PC-9 (cell line): ENCODE measurements at regions not wholly inside any gene's neighbourhood (a gene's known extent, or its start where the extent isn't known, plus 50 kb on each side); places are given as distances from the start of the nearest gene placed in this dataset.

Source experiments
- BruUV-seq: library from RNA; stranded (reverse); fragments of 400-500 nt; replicated peaks from 2 replicates; lab custom pipeline; 2021; lab: Mats Ljungman, UMichigan
- CTCF ChIA-PET: fragments of 300-600 bp; sonication (Branson Sonifier 250); formaldehyde crosslinking; loops from one replicate; lab custom pipeline; 2022; ENCODE audit warnings: antibody characterized with exemption; lab: Charles Lee
- POLR2A ChIA-PET: fragments of 300-600 bp; sonication (Branson Sonifier 250); formaldehyde crosslinking; loops from one replicate; lab custom pipeline; 2022; ENCODE audit warnings: antibody characterized with exemption; ENCODE audit not compliant: unreplicated experiment; lab: Charles Lee
- DNase-seq, 2 experiments: peaks; one replicate each; pipeline versions ENCODE4 v3.0.0 to v3.0.0-alpha.2; 2015 to 2022; ENCODE audit warnings: mixed read lengths in 1 of 2
- H2AFZ ChIP-seq: fragments of 200-600 bp; sonication (generic); 2 replicates; pipeline ENCODE4 v1.8.1; 2017; ENCODE audit warnings: antibody characterized with exemption
- H3F3A ChIP-seq: fragments of 200-600 bp; sonication (generic); 2 replicates; pipeline ENCODE4 v1.8.1; 2017; ENCODE audit warnings: antibody characterized with exemption, mild to moderate bottlenecking, low read depth; ENCODE audit not compliant: insufficient read depth
- H3K27ac ChIP-seq: fragments of 200-600 bp; sonication (generic); 2 replicates; pipeline ENCODE4 v1.6.1; 2016; ENCODE audit warnings: mixed run types
- H3K27me3 ChIP-seq: fragments of 200-600 bp; sonication (generic); 2 replicates; pipeline ENCODE4 v1.6.1; 2016; ENCODE audit warnings: low read depth, mixed run types; ENCODE audit not compliant: insufficient read depth
- H3K36me3 ChIP-seq: fragments of 200-600 bp; sonication (generic); 2 replicates; pipeline ENCODE4 v1.6.1; 2016; ENCODE audit warnings: low read depth, mixed run types
- H3K4me1 ChIP-seq: fragments of 200-600 bp; sonication (generic); replicated peaks from 2 replicates; pipeline ENCODE4 v1.6.1; 2016; ENCODE audit warnings: mixed run types; ENCODE audit not compliant: insufficient read depth
- H3K4me2 ChIP-seq: fragments of 200-600 bp; sonication (generic); 2 replicates; pipeline ENCODE4 v1.6.1; 2017; ENCODE audit warnings: mixed run types
- H3K4me3 ChIP-seq: fragments of 200-600 bp; sonication (generic); 2 replicates; pipeline ENCODE4 v1.6.1; 2016; ENCODE audit warnings: mixed run types
- H3K79me2 ChIP-seq: fragments of 200-600 bp; sonication (generic); 2 replicates; pipeline ENCODE4 v1.6.1; 2017; ENCODE audit warnings: low read depth, mixed run types
- H3K9me2 ChIP-seq: fragments of 200-600 bp; sonication (generic); 2 replicates; pipeline ENCODE4 v1.8.1; 2017; ENCODE audit warnings: mild to moderate bottlenecking; ENCODE audit not compliant: insufficient read depth
- H3K9me3 ChIP-seq: fragments of 200-600 bp; sonication (generic); 2 replicates; pipeline ENCODE4 v1.8.1; 2016; ENCODE audit warnings: low read depth; ENCODE audit not compliant: insufficient read depth
- H4K20me1 ChIP-seq: fragments of 200-600 bp; sonication (generic); 2 replicates; pipeline ENCODE4 v1.8.1; 2017; ENCODE audit not compliant: insufficient read depth
- CTCF ChIP-seq: fragments of 200-600 bp; sonication (generic); conservative IDR thresholded peaks from 2 replicates; pipeline ENCODE4 v1.6.1; 2017; ENCODE audit warnings: mixed run types, antibody characterized with exemption, mild to moderate bottlenecking, moderate library complexity
- EZH2 ChIP-seq: fragments of 200-600 bp; sonication (generic); IDR thresholded peaks from 2 replicates; pipeline ENCODE4 v1.8.0; 2017; ENCODE audit warnings: antibody characterized with exemption, low read depth
- intact Hi-C: fragments of 100-400 bp; cut with micrococcal nuclease; formaldehyde crosslinking; loops from one replicate; pipeline ENCODE4 v1.10.0; 2022; ENCODE audit not compliant: unreplicated experiment

GRCh38 chr18:61057443-61057842, 275.8 kb upstream of the CDH20 start:
- intact Hi-C loops = no loop called here

GRCh38 chr18:61062258-61062657, 271.0 kb upstream of the CDH20 start:
- Histone ChIP-seq H3F3A (no peaks in the 10 kb centered on the region), H2AFZ (no peak overlapping the region), H3K27ac (no peak overlapping the region), H3K4me1 (no peaks in the 10 kb centered on the region), H3K27me3 (no peaks in the 10 kb centered on the region), H3K9me3 (no peaks in the 10 kb centered on the region), H3K36me3 (no peaks in the 10 kb centered on the region), H3K79me2 (no peaks in the 10 kb centered on the region), H4K20me1 (no peaks in the 10 kb centered on the region), H3K4me3 (no peak overlapping the region), H3K4me2 (no peak overlapping the region), H3K9me2 (no peaks in the 10 kb centered on the region)
- DNase-seq = no peak
- TF ChIP-seq EZH2 (no peak), CTCF (no peak)
- intact Hi-C loops = no loop called here
- ChIA-PET POLR2A (no interaction called here), CTCF (no interaction called here)
- no TSS peak for BruUV-seq

More at GRCh38 chr18:61057443-61057842, 275.8 kb upstream of the CDH20 start:
- ChIA-PET CTCF (no interaction called here), POLR2A (no interaction called here)
- no peaks in the 10 kb centered on the region; the same call in 1 of the 2 replicates for H3K9me2 ChIP-seq
- TF ChIP-seq CTCF (no peak), EZH2 (no peak)
- H3K9me3 ChIP-seq = no peaks in the 10 kb centered on the region
- H4K20me1 ChIP-seq = no peaks in the 10 kb centered on the region
- no peaks in the 10 kb centered on the region for H3K27me3 ChIP-seq
- H3K4me1 ChIP-seq = no peaks in the 10 kb centered on the region
- no peak overlapping the region for H2AFZ ChIP-seq
- H3K4me3 ChIP-seq = no peak overlapping the region
- no peak overlapping the region for H3K4me2 ChIP-seq
- DNase-seq = no peak
- H3F3A ChIP-seq = no peaks in the 10 kb centered on the region
- no TSS peak for BruUV-seq
- no peak overlapping the region for H3K27ac ChIP-seq
- no peaks in the 10 kb centered on the region for H3K36me3 ChIP-seq
- H3K79me2 ChIP-seq = no peaks in the 10 kb centered on the region

GRCh38 chr18:61064911-61065310, 268.3 kb upstream of the CDH20 start:
- Histone ChIP-seq H3F3A (no peaks in the 10 kb centered on the region), H3K36me3 (no peaks in the 10 kb centered on the region), H2AFZ (no peak overlapping the region), H4K20me1 (no peaks in the 10 kb centered on the region; the same call in 1 of the 2 replicates), H3K9me2 (no peaks in the 10 kb centered on the region), H3K79me2 (no peaks in the 10 kb centered on the region), H3K27ac (no peak overlapping the region), H3K4me3 (no peak overlapping the region), H3K27me3 (no peaks in the 10 kb centered on the region), H3K4me1 (no peaks in the 10 kb centered on the region), H3K4me2 (no peak overlapping the region), H3K9me3 (no peaks in the 10 kb centered on the region)
- POLR2A ChIA-PET = no interaction called here
- intact Hi-C loops = no loop called here
- CTCF ChIA-PET = no interaction called here
- no TSS peak for BruUV-seq
- TF ChIP-seq EZH2 (no peak), CTCF (no peak)
- DNase-seq = no peak
